ENCODE measurements at regions not wholly inside any gene's neighbourhood (a gene's known extent, or its start where the extent isn't known, plus 50 kb on each side); places are given as distances from the start of the nearest gene placed in this dataset.

DNA sequence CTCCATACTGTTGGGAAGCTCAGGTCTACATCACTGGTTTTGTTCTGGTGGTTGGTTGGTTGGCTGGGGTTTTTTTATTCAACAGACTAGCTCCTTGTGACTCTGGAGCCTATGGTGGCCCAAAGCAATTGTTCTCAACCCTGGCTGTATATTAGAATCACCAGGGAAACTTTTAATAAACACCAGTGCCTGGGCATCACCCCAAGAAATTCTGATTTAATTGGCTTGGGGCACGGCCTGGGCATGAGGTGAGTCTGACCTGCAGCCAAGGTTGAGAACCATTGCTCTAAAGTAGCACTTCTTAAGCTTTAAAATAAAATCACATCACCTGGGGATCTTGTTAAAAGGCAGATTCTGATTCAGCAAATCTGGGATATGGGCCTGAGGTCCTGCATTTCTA, 184.1 kb downstream of the C1D start:
- TF ChIP-seq, protein P1, sequence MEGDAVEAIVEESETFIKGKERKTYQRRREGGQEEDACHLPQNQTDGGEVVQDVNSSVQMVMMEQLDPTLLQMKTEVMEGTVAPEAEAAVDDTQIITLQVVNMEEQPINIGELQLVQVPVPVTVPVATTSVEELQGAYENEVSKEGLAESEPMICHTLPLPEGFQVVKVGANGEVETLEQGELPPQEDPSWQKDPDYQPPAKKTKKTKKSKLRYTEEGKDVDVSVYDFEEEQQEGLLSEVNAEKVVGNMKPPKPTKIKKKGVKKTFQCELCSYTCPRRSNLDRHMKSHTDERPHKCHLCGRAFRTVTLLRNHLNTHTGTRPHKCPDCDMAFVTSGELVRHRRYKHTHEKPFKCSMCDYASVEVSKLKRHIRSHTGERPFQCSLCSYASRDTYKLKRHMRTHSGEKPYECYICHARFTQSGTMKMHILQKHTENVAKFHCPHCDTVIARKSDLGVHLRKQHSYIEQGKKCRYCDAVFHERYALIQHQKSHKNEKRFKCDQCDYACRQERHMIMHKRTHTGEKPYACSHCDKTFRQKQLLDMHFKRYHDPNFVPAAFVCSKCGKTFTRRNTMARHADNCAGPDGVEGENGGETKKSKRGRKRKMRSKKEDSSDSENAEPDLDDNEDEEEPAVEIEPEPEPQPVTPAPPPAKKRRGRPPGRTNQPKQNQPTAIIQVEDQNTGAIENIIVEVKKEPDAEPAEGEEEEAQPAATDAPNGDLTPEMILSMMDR (conservative IDR thresholded peaks at IDR 0.05; ENCODE audit: low read length) = no peak
- no peak overlapping the region for H3K4me3 ChIP-seq (ENCODE audit: low read length)
- no peak for DNase-seq (ENCODE audit: low read depth)

DNA sequence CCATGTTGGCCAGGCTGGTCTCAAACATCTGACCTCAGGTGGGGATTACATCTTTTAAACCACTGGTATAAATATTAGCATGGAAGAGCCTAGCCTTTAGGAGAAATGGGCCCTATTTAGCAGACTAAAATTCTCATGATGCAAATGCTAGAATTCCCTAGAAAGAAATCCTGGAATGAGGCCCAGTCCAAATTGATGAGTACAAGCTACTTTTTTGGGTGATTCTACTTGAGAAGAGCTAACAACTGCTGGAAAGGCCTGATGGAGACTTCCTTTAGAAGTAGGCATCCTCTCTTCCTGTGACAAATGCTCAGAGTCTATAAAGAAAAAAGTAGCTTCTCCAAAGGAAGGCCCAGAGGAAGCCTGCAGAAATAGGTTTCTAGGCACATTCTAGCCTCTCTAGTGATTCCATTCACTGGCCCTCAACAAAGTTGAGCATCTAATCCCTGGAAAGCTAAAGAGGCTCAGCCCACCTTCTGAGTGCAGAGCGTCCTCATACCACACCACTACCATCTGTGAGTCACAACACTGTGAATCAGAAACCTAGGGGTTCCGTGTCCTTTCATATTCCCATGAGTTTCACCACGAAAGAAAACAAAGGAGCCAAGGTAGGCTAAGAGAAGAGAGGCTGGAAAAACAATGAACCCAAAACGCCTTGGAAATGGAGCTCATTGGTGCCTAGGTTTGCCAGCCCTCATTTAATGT, 183.1 kb downstream of the C1D start:
- TF ChIP-seq, protein P1 (conservative IDR thresholded peaks at IDR 0.05; ENCODE audit: low read length) = no peak
- DNase-seq (ENCODE audit: low read depth) = peak; percentile 31
- H3K4me3 ChIP-seq (ENCODE audit: low read length) = no peak overlapping the region

GRCh38 chr2:67880291-67880761, 182.5 kb downstream of the C1D start:
- TF ChIP-seq, protein P1 (conservative IDR thresholded peaks at IDR 0.05; ENCODE audit: low read length) = no peak
- H3K4me3 ChIP-seq (ENCODE audit: low read length) = no peak overlapping the region
- no peak for DNase-seq (ENCODE audit: low read depth)

GRCh38 chr2:67881816-67882215, 181.0 kb downstream of the C1D start:
- no peak for DNase-seq (ENCODE audit: low read depth)
- TF ChIP-seq, protein P1 (conservative IDR thresholded peaks at IDR 0.05; ENCODE audit: low read length) = no peak

GRCh38 chr2:67883316-67884087, 179.3 kb downstream of the C1D start:
- TF ChIP-seq, protein P1 (conservative IDR thresholded peaks at IDR 0.05; ENCODE audit: low read length) = no peak
- DNase-seq (ENCODE audit: low read depth) = no peak
- H3K4me3 ChIP-seq (ENCODE audit: low read length) = no peak overlapping the region

More at GRCh38 chr2:67881816-67882215, 181.0 kb downstream of the C1D start:
- no peak overlapping the region for H3K4me3 ChIP-seq (ENCODE audit: low read length)

DNA sequence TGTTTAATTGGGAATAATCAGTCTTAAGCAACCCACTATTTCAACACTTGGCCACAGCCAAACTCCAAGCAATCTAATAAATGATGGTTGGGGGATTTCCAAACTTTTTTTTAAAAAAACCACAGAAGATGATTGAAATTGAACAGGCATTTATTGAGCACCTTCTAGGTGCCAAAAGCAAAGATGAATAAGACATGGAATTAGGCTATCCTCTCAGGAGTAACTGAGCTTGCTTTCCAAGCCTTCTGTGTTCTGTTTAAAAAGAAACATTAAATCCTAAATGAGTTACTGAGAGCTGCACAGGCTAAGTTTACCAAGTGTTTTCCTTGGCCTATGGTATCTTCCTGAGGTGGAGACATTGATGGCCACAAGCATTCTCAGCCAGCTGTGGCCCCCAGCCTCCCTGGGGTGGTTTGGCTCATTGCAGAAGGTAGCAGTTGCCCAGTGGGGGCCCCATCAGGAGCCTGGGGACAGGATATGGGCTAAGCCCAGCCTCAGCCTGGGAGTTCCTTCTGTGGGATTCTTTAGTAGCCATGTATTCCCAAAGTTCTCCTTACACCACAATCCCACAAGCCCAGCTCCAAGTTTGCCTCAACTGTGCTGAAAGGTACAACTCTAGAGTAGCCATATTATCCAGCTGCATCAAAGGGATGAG, 174.3 kb downstream of the C1D start:
- TF ChIP-seq, protein P1 (conservative IDR thresholded peaks at IDR 0.05; ENCODE audit: low read length) = no peak
- H3K4me3 ChIP-seq (ENCODE audit: low read length) = no peak overlapping the region
- DNase-seq (ENCODE audit: low read depth) = peak; percentile 66
